Caco-2 (cell line): ENCODE measurements at regions not wholly inside any gene's neighbourhood (a gene's known extent, or its start where the extent isn't known, plus 50 kb on each side); places are given as distances from the start of the nearest gene placed in this dataset.
"Not testable (repeated sequence)": the region's sequence is repeated elsewhere in the genome, so short reads cannot be mapped to it uniquely, and the experiment has no call there.

Experiments
- BruUV-seq: library from RNA; stranded (reverse); fragments of 400-500 nt; replicated peaks from 2 replicates; lab custom pipeline; 2021; lab: Mats Ljungman, UMichigan
- CTCF ChIA-PET: fragments of 300-600 bp; sonication (Branson Sonifier 250); formaldehyde crosslinking; loops from one replicate; lab custom pipeline; 2022; ENCODE audit warnings: antibody characterized with exemption; lab: Charles Lee
- POLR2A ChIA-PET: fragments of 300-600 bp; sonication (Branson Sonifier 250); formaldehyde crosslinking; loops from one replicate; lab custom pipeline; 2022; ENCODE audit warnings: antibody characterized with exemption; lab: Charles Lee
- DNase-seq, 2 experiments: peaks; one replicate each; pipeline versions ENCODE4 v3.0.0 to v3.0.0-alpha.2; 2020 to 2022
- H3K27me3 ChIP-seq: replicated peaks from 2 replicates; pipeline ENCODE4 v1.6.0; 2011; ENCODE audit warnings: low read length; ENCODE audit not compliant: control insufficient read depth, insufficient read depth
- H3K36me3 ChIP-seq: 2 replicates; pipeline ENCODE4 v1.5.1; 2011; ENCODE audit warnings: low read length; ENCODE audit not compliant: control insufficient read depth, insufficient read depth
- H3K4me1 ChIP-seq: fragments of 250-450 bp; sonication (Bioruptor Pico); 2 replicates; pipeline ENCODE4 v1.5.1; 2020; ENCODE audit warnings: mild to moderate bottlenecking
- H3K4me3 ChIP-seq: 2 replicates; pipeline ENCODE4 v1.5.1; 2011; ENCODE audit warnings: low read depth, mild to moderate bottlenecking, control low read depth, low read length
- H3K9me3 ChIP-seq: fragments of 250-450 bp; sonication (Bioruptor Pico); 2 replicates; pipeline ENCODE4 v1.5.1; 2020; ENCODE audit warnings: mild to moderate bottlenecking, moderate library complexity
- H3K27ac Mint-ChIP-seq: one replicate; pipeline ENCODE4 v1.8.0; 2022; ENCODE audit warnings: mixed read lengths; ENCODE audit not compliant: unreplicated experiment
- H3K27me3 Mint-ChIP-seq: one replicate; pipeline ENCODE4 v1.8.0; 2022; ENCODE audit warnings: mixed read lengths; ENCODE audit not compliant: insufficient read depth, unreplicated experiment
- H3K36me3 Mint-ChIP-seq: one replicate; pipeline ENCODE4 v1.8.0; 2022; ENCODE audit warnings: mild to moderate bottlenecking, mixed read lengths; ENCODE audit not compliant: insufficient read depth, unreplicated experiment
- H3K4me1 Mint-ChIP-seq: one replicate; pipeline ENCODE4 v1.8.0; 2022; ENCODE audit warnings: low read depth, mixed read lengths; ENCODE audit not compliant: unreplicated experiment
- H3K4me3 Mint-ChIP-seq: one replicate; pipeline ENCODE4 v1.8.0; 2022; ENCODE audit warnings: mild to moderate bottlenecking, moderate library complexity, mixed read lengths; ENCODE audit not compliant: unreplicated experiment
- H3K9me3 Mint-ChIP-seq: one replicate; pipeline ENCODE4 v1.8.0; 2022; ENCODE audit warnings: mixed read lengths; ENCODE audit not compliant: unreplicated experiment
- intact Hi-C: fragments of 100-400 bp; cut with micrococcal nuclease; formaldehyde crosslinking; loops from one replicate; pipeline ENCODE4 v1.10.0; 2022; ENCODE audit not compliant: unreplicated experiment
- TF ChIP-seq, protein P1 (sequence below), 2 experiments: fragments of 200-600 bp in 1 of 2; IDR thresholded peaks; 1 replicate in 1 of 2; 2 replicates in 1 of 2; pipeline versions ENCODE4 v1.5.1 to v1.8.0; 2011 to 2022; ENCODE audit warnings: antibody characterized with exemption in 1 of 2, control low read depth in 1 of 2, inconsistent platforms in 1 of 2, low read depth in 1 of 2, low read length in 1 of 2, mild to moderate bottlenecking in 1 of 2, moderate library complexity in 1 of 2; ENCODE audit not compliant: insufficient read depth in 1 of 2, severe bottlenecking in 1 of 2, unreplicated experiment in 1 of 2

DNA sequence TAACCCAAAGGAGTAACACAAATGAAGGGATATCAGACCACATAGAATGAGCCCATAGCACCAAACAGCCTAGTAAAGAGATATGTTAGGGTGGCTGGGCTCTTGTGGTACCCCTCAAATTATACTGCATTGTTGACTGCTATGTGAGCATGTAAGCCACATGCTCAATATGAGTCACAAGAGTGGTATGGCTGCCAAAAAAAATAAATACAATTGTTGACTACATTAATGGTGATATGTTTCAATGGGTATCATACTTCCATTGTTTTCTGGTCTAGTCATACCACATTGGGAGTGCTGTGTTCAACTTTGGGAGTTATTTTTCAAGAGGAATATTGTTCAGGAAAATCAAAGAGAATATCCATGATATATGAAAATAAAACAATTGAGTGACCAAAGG is 162.4 kb upstream of the PIK3R1 start:
- no TSS peak for BruUV-seq
- Histone ChIP-seq H3K36me3 (no peaks in the 10 kb centered on the region), H3K4me1 (peaks cover 30% of the 10 kb centered on the region), H3K27me3 (no peaks in the 10 kb centered on the region), H3K4me3 (no peak overlapping the region), H3K9me3 (peaks cover 6% of the 10 kb centered on the region; the same call in 1 of the 2 replicates)
- ChIA-PET CTCF (no interaction called here), POLR2A (no interaction called here)
- Mint-ChIP-seq H3K27me3 (no peaks in the 10 kb centered on the region), H3K4me3 (no peak overlapping the region), H3K4me1 (peaks cover 7% of the 10 kb centered on the region), H3K36me3 (no peaks in the 10 kb centered on the region), H3K27ac (no peak overlapping the region), H3K9me3 (peaks cover 42% of the 10 kb centered on the region)
- no peak for DNase-seq
- TF ChIP-seq, protein P1, sequence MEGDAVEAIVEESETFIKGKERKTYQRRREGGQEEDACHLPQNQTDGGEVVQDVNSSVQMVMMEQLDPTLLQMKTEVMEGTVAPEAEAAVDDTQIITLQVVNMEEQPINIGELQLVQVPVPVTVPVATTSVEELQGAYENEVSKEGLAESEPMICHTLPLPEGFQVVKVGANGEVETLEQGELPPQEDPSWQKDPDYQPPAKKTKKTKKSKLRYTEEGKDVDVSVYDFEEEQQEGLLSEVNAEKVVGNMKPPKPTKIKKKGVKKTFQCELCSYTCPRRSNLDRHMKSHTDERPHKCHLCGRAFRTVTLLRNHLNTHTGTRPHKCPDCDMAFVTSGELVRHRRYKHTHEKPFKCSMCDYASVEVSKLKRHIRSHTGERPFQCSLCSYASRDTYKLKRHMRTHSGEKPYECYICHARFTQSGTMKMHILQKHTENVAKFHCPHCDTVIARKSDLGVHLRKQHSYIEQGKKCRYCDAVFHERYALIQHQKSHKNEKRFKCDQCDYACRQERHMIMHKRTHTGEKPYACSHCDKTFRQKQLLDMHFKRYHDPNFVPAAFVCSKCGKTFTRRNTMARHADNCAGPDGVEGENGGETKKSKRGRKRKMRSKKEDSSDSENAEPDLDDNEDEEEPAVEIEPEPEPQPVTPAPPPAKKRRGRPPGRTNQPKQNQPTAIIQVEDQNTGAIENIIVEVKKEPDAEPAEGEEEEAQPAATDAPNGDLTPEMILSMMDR (IDR thresholded peaks at IDR 0.05; ENCODE audit: insufficient read depth in 1 of 2, low read depth in 1 of 2, low read length in 1 of 2, severe bottlenecking in 1 of 2, unreplicated experiment in 1 of 2) = no peak
- intact Hi-C loops = no loop called here

DNA sequence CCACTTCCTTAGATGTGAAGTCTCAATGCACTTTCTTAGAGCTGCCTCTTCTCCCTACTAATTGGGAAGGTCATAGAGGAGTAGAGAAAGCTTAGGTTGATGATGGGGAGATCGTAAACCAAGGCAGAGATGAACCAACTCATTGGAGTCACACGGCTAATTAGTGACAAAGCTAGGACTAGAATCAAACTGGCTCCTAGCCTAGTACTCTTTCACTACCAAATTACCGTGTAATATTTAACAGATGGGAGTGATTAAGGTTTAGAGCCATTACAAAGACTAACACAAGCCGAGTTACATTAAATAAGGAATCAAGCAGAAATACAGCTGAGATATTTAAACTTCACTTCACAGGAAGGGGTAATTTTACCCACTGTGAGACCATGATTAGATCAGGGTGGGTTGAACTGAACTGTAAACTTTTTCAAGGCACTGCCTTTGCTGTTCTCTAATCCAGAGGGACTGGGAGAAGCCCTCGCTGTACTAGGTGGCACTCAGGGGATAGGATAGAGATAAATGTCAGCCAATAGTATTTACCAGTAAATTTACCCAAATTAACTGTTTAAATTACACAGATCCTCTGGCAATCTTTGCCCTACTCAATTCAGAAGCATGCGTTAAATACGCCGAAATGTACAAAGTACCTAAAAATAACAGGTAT is 166.4 kb upstream of the PIK3R1 start:
- no TSS peak for BruUV-seq
- no peaks in the 10 kb centered on the region for H3K4me1 Mint-ChIP-seq
- H3K36me3 Mint-ChIP-seq = no peaks in the 10 kb centered on the region
- POLR2A ChIA-PET = no interaction called here
- Histone ChIP-seq H3K4me3 (no peak overlapping the region), H3K36me3 (no peaks in the 10 kb centered on the region), H3K4me1 (peaks cover 2% of the 10 kb centered on the region; the same call in 1 of the 2 replicates), H3K27me3 (no peaks in the 10 kb centered on the region), H3K9me3 (peaks cover 19% of the 10 kb centered on the region)
- TF ChIP-seq, protein P1 (IDR thresholded peaks at IDR 0.05; ENCODE audit: insufficient read depth in 1 of 2, low read depth in 1 of 2, low read length in 1 of 2, severe bottlenecking in 1 of 2, unreplicated experiment in 1 of 2) = no peak
- no peak overlapping the region for H3K27ac Mint-ChIP-seq
- intact Hi-C loops = no loop called here
- no peak overlapping the region for H3K4me3 Mint-ChIP-seq
- H3K27me3 Mint-ChIP-seq = no peaks in the 10 kb centered on the region
- DNase-seq = no peak
- CTCF ChIA-PET = no interaction called here
- H3K9me3 Mint-ChIP-seq = peaks cover 67% of the 10 kb centered on the region

DNA sequence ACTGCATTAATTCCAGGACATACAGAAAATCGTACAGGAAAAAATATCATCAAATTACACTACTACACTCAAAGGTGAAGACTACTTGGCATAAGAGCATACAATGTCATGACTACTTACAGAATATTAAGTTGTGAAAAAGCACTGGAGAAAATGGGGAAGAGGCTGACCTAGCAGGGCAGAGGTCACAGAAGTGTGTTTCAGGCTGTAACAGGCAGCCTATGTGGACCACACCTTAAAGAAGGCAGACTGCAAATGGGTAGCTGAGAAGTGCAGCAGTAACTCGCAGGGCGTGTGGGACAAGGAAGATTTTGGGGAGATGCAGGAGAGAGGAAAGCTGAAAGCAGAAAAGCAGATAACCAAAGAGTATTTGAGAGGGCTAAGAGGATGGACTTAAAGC is 167.0 kb upstream of the PIK3R1 start:
- no peaks in the 10 kb centered on the region for H3K4me1 ChIP-seq
- no peak for DNase-seq
- no peaks in the 10 kb centered on the region for H3K36me3 Mint-ChIP-seq
- H3K4me1 Mint-ChIP-seq = no peaks in the 10 kb centered on the region
- no peak overlapping the region for H3K4me3 ChIP-seq
- no peaks in the 10 kb centered on the region for H3K27me3 ChIP-seq
- H3K36me3 ChIP-seq = no peaks in the 10 kb centered on the region
- POLR2A ChIA-PET = no interaction called here
- BruUV-seq = no TSS peak
- peaks cover 19% of the 10 kb centered on the region for H3K9me3 ChIP-seq
- no peak overlapping the region for H3K27ac Mint-ChIP-seq
- peaks cover 67% of the 10 kb centered on the region for H3K9me3 Mint-ChIP-seq
- TF ChIP-seq, protein P1 (IDR thresholded peaks at IDR 0.05; ENCODE audit: insufficient read depth in 1 of 2, low read depth in 1 of 2, low read length in 1 of 2, severe bottlenecking in 1 of 2, unreplicated experiment in 1 of 2) = no peak
- H3K4me3 Mint-ChIP-seq = no peak overlapping the region
- H3K27me3 Mint-ChIP-seq = no peaks in the 10 kb centered on the region
- intact Hi-C loops = no loop called here
- CTCF ChIA-PET = no interaction called here

DNA sequence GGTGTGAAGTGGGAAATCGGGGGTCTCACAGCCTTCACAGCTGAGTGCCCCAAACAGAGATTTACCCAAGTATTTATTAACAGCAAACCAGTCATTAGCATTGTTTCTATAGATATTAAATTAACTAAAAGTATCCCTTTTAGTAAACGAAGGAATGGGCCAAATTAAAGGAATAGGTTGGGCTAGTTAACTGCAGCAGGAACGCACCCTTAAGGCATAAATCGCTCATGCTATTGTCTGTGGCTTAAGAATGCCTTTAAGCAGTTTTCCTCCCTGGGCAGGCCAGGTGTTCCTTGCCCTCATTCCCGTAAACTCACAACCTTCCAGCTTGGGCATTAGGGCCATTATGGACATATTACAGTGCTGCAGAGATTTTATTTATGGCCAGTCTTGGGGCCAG is 167.5 kb upstream of the PIK3R1 start:
- H3K4me1 Mint-ChIP-seq, H3K27me3 ChIP-seq, H3K36me3 ChIP-seq, CTCF ChIA-PET, H3K27ac Mint-ChIP-seq, POLR2A ChIA-PET, DNase-seq, H3K4me3 ChIP-seq, H3K4me1 ChIP-seq, H3K4me3 Mint-ChIP-seq, H3K36me3 Mint-ChIP-seq, H3K27me3 Mint-ChIP-seq, intact Hi-C loops, BruUV-seq: not testable (repeated sequence)
- H3K9me3 ChIP-seq = peaks cover 19% of the 10 kb centered on the region
- H3K9me3 Mint-ChIP-seq = peaks cover 67% of the 10 kb centered on the region
